H7 (cell line): ENCODE measurements at regions not wholly inside any gene's neighbourhood (a gene's known extent, or its start where the extent isn't known, plus 50 kb on each side); places are given as distances from the start of the nearest gene placed in this dataset.

Experiments
- DNase-seq: peaks from one replicate; pipeline ENCODE4 v3.0.0; 2012
- H3K27me3 ChIP-seq: 2 replicates; pipeline ENCODE4 v1.6.0; 2011; ENCODE audit warnings: mild to moderate bottlenecking, low read length; ENCODE audit not compliant: control insufficient read depth, insufficient read depth
- H3K36me3 ChIP-seq: replicated peaks from 2 replicates; pipeline ENCODE4 v1.5.1; 2011; ENCODE audit warnings: low read length; ENCODE audit not compliant: control insufficient read depth, insufficient read depth
- H3K4me3 ChIP-seq: 2 replicates; pipeline ENCODE4 v1.5.1; 2011; ENCODE audit warnings: low read depth, mild to moderate bottlenecking, control low read depth, low read length, moderate library complexity; ENCODE audit not compliant: insufficient read depth

GRCh38 chr6:131368198-131368911, 204.7 kb upstream of the ARG1 start:
- Histone ChIP-seq H3K27me3 (no peaks in the 10 kb centered on the region), H3K36me3 (no peaks in the 10 kb centered on the region), H3K4me3 (no peak overlapping the region)
- no peak for DNase-seq

GRCh38 chr6:131372535-131372934, 200.5 kb upstream of the ARG1 start:
- Histone ChIP-seq H3K27me3 (no peaks in the 10 kb centered on the region), H3K4me3 (no peak overlapping the region), H3K36me3 (no peaks in the 10 kb centered on the region)
- DNase-seq = no peak

- no peaks in the 10 kb centered on the region for H3K36me3 ChIP-seq
- H3K4me3 ChIP-seq = no peak overlapping the region
- H3K27me3 ChIP-seq = no peaks in the 10 kb centered on the region
- no peak for DNase-seq
Measured at GRCh38 chr6:131377112-131377705, 195.8 kb upstream of the ARG1 start.

GRCh38 chr6:131378874-131379273, 194.2 kb upstream of the ARG1 start:
- no peak for DNase-seq
- no peak overlapping the region for H3K4me3 ChIP-seq
- H3K27me3 ChIP-seq = no peaks in the 10 kb centered on the region
- H3K36me3 ChIP-seq = no peaks in the 10 kb centered on the region

GRCh38 chr6:131379948-131380347, 193.1 kb upstream of the ARG1 start:
- H3K36me3 ChIP-seq = no peaks in the 10 kb centered on the region
- H3K27me3 ChIP-seq = no peaks in the 10 kb centered on the region
- H3K4me3 ChIP-seq = no peak overlapping the region
- no peak for DNase-seq

GRCh38 chr6:131381052-131381708, 191.8 kb upstream of the ARG1 start:
- DNase-seq = no peak
- no peak overlapping the region for H3K4me3 ChIP-seq
- no peaks in the 10 kb centered on the region for H3K36me3 ChIP-seq
- no peaks in the 10 kb centered on the region for H3K27me3 ChIP-seq

- Histone ChIP-seq H3K36me3 (no peaks in the 10 kb centered on the region), H3K4me3 (no peak overlapping the region), H3K27me3 (no peaks in the 10 kb centered on the region)
- DNase-seq = no peak
Measured at GRCh38 chr6:131381709-131382093, 191.3 kb upstream of the ARG1 start.

GRCh38 chr6:131382631-131383030, 190.4 kb upstream of the ARG1 start:
- H3K27me3 ChIP-seq = no peaks in the 10 kb centered on the region
- H3K4me3 ChIP-seq = no peak overlapping the region
- DNase-seq = no peak
- H3K36me3 ChIP-seq = no peaks in the 10 kb centered on the region

- H3K4me3 ChIP-seq = no peak overlapping the region
- no peak for DNase-seq
Measured at GRCh38 chr6:131383421-131384411, 189.3 kb upstream of the ARG1 start.

GRCh38 chr6:131387562-131388447, 185.2 kb upstream of the ARG1 start:
- Histone ChIP-seq H3K4me3 (no peak overlapping the region), H3K36me3 (no peaks in the 10 kb centered on the region), H3K27me3 (no peaks in the 10 kb centered on the region)
- DNase-seq = no peak

More at GRCh38 chr6:131383421-131384411, 189.3 kb upstream of the ARG1 start:
- Histone ChIP-seq H3K27me3 (no peaks in the 10 kb centered on the region), H3K36me3 (no peaks in the 10 kb centered on the region)

GRCh38 chr6:131390322-131390721, 182.7 kb upstream of the ARG1 start:
- Histone ChIP-seq H3K4me3 (no peak overlapping the region), H3K27me3 (no peaks in the 10 kb centered on the region), H3K36me3 (no peaks in the 10 kb centered on the region)
- no peak for DNase-seq

GRCh38 chr6:131391116-131391515, 181.9 kb upstream of the ARG1 start:
- Histone ChIP-seq H3K4me3 (no peak overlapping the region), H3K27me3 (no peaks in the 10 kb centered on the region), H3K36me3 (no peaks in the 10 kb centered on the region)
- no peak for DNase-seq

- Histone ChIP-seq H3K27me3 (no peaks in the 10 kb centered on the region), H3K4me3 (no peak overlapping the region), H3K36me3 (no peaks in the 10 kb centered on the region)
- DNase-seq = no peak
Measured at GRCh38 chr6:131393433-131393832, 179.6 kb upstream of the ARG1 start.
